ENCODE measurements at regions not wholly inside any gene's neighbourhood (a gene's known extent, or its start where the extent isn't known, plus 50 kb on each side); places are given as distances from the start of the nearest gene placed in this dataset.
"Not testable (repeated sequence)": the region's sequence is repeated elsewhere in the genome, so short reads cannot be mapped to it uniquely, and the experiment has no call there.

DNA sequence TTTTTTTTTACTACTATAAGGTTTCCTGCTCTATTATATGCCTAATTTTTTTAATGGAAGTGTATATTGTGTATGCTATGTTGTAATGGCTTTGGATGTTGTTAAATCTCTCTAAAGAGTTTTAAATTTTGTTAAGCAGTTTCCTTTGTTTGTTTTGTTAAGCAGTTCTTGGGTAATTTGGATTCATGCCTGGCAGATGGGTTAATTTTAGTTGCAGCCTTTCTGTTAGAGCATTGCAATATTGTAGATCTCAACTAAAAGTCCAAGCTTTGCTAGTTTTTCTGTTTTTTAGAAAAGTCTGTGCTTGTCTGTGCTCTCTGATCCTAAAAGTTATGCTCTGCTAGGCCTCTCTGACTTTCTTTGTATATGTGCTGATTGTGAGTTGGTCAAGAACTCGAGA is 1229.0 kb upstream of the NRXN1 start:
- H3K4me3 Mint-ChIP-seq, result no peak overlapping the region
- DNase-seq (no peak), ATAC-seq (no peak)
- H3K27ac Mint-ChIP-seq, result no peak overlapping the region
- H3K9me3 Mint-ChIP-seq, result peaks cover 0 to 27% (median 4%) of the 10 kb centered on the region in 9 donors
- no peaks in the 10 kb centered on the region for H3K27me3 Mint-ChIP-seq
- H3K4me1 Mint-ChIP-seq, result no peaks in the 10 kb centered on the region
- no peaks in the 10 kb centered on the region for H3K36me3 Mint-ChIP-seq
- POLR2A ChIA-PET, result no interaction called here

DNA sequence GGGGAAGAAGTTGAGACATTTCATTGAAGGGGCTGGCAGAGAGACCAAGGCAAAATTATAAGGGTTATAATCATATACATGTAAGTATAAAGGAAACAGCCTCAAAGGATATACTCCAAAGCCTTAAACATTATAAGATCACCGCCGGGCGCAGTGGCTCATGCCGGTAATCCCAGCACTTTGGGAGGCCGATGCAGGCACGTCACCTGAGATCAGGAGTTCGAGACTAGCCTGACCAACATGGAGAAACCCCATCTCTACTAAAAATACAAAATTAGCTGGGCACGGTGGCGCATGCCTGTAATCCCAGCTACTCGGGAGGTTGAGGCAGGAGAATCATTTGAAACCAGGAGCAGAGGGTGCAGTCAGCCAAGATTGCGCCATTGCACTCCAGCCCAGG is 1227.0 kb upstream of the NRXN1 start:
- H3K4me3 Mint-ChIP-seq, H3K27me3 Mint-ChIP-seq, H3K4me1 Mint-ChIP-seq, H3K27ac Mint-ChIP-seq, ATAC-seq, DNase-seq, POLR2A ChIA-PET, H3K36me3 Mint-ChIP-seq: not testable (repeated sequence)
- peaks cover 0 to 29% (median 5%) of the 10 kb centered on the region in 9 donors for H3K9me3 Mint-ChIP-seq

DNA sequence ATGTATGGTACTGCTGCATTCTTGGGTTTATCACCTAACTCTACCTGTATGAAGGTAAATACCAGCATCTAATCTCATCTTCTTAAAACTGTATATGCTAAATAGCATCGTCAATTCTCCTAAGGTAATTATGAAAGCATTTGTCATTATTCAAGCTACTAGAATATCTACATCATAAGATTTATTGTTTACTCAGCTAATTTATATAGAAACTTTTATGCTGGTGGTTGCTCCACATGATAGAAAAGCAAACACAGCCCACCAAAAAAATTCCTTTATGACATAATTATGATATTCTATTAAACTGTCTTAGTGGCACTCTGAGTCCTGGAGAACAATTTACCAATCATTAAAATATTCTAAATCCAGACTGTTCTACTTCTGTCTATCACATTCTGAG is 1226.1 kb upstream of the NRXN1 start:
- DNase-seq, result no peak
- POLR2A ChIA-PET, result no interaction called here
- H3K27ac Mint-ChIP-seq, result no peak overlapping the region
- H3K4me1 Mint-ChIP-seq, result no peaks in the 10 kb centered on the region
- no peaks in the 10 kb centered on the region for H3K27me3 Mint-ChIP-seq
- no peaks in the 10 kb centered on the region for H3K36me3 Mint-ChIP-seq
- H3K4me3 Mint-ChIP-seq, result no peak overlapping the region
- no peak for ATAC-seq
- H3K9me3 Mint-ChIP-seq, result peaks cover 0 to 27% (median 5%) of the 10 kb centered on the region in 9 donors

DNA sequence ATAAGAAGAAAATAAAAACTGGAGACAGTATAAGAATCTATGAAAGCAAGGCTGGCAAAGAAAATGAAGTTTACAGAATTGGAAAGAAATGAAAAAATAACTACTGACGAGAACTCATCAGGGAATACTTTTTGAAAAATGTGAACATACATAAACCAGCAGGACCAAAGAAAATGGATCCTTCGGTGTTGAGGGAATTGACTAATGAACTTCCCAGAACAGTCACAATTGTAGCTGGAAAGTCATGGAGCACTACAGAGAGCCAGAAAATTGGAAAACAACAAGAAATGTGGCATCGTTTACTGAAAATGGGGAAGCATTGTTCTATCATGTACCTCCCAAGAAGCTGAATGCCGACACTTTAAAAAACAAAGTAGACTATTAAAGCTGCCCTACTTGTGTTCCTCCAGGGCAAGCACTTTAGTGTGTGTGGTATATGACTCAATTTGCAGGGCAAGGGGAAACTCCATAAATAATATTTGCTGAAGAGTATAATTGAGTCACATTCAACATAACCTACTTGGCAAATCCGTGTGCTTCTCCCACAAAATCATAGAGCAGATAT is 1221.6 kb upstream of the NRXN1 start:
- Mint-ChIP-seq H3K4me3 (no peak overlapping the region), H3K4me1 (no peaks in the 10 kb centered on the region), H3K9me3 (peaks cover 0 to 26% (median 5%) of the 10 kb centered on the region in 9 donors), H3K27ac (no peak overlapping the region), H3K27me3 (no peaks in the 10 kb centered on the region), H3K36me3 (no peaks in the 10 kb centered on the region)
- DNase-seq (no peak), ATAC-seq (no peak)
- POLR2A ChIA-PET, result no interaction called here

DNA sequence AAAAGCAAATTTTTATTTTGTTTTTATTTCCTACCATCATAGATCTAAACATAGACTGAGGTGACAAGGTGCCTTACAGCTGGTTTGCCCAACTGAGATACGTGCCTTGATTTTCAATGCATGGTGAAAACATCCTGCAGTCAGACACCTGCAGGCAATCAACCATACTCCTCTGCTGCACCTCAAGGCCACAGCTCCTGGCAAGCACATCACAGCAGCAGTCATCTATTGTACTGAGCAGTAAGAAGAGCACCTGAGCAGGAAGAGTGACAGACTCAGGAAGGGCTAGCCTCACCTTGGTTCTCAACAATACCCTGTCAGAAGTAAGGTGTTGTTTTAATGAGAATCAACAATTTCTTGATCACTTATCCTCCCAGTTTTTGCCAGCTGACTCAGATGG is 1206.8 kb upstream of the NRXN1 start:
- Mint-ChIP-seq H3K27me3 (no peaks in the 10 kb centered on the region), H3K27ac (no peak overlapping the region), H3K36me3 (no peaks in the 10 kb centered on the region), H3K9me3 (peaks cover 3 to 22% (median 9%) of the 10 kb centered on the region in 9 donors), H3K4me3 (no peak overlapping the region), H3K4me1 (no peaks in the 10 kb centered on the region)
- DNase-seq, result no peak
- ATAC-seq, result no peak
- POLR2A ChIA-PET, result no interaction called here

DNA sequence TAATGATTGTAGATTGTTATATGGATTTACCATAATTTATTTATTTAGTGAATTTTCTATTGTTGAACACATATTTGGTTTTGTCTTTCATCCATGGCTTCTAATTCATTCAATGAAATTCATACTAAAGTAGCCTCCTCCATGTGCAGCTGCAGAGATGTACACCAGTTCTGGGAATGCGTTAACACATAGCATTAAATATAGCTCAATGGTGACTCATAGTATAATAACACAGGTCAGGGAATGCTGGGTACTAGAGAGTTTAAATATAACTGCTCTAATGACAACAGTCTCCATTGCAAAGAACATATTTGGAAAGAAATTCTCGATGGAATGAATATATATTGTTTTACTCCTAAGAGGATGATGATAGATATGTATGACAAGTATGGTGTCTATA is 1190.2 kb upstream of the NRXN1 start:
- Mint-ChIP-seq H3K4me3 (no peak overlapping the region), H3K27ac (no peak overlapping the region), H3K9me3 (peaks cover 0 to 36% (median 7%) of the 10 kb centered on the region in 9 donors), H3K27me3 (no peaks in the 10 kb centered on the region), H3K4me1 (no peaks in the 10 kb centered on the region), H3K36me3 (no peaks in the 10 kb centered on the region)
- no peak for DNase-seq
- POLR2A ChIA-PET, result no interaction called here
- ATAC-seq, result no peak

DNA sequence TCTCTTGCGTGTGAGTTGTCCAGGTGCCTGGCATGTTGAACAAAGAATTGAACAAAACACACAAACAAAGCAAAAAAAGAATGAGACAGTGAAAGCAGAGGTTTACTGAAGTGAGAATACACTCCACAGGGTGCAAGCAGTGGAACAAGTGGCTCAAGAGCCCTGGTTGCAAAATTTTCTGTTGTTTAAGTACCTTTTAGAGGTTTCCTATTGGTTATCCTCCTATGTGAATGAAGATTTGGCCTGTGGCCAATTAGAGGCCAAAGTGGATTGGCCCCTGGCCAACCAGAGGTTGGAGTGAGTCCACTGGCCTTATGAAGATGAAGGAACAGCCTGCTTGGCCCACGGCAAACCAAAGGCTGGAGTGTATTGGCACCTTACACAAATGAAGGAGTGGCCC is 1188.5 kb upstream of the NRXN1 start:
- ATAC-seq, result no peak

DNA sequence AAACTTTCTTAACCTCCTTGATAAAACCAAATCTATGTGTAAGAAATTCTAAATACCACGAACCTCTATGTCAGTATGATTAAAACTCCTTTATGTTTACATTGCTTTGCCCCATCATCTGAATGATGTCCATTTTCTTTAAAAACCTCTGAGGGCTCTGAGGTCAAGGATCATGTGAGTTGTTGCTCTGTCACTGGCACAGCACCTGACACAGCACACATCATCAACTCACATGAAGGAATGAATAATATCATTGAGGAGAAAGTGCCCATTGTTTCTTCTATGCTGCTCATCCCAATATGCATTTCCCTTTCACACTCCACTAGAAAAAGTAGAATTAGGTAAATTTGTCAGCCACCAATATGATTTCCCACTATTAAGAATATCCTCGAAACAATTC is 1178.7 kb upstream of the NRXN1 start:
- Mint-ChIP-seq H3K27ac (no peak overlapping the region), H3K4me3 (no peak overlapping the region), H3K9me3 (peaks cover 0 to 22% (median 5%) of the 10 kb centered on the region in 9 donors), H3K27me3 (no peaks in the 10 kb centered on the region), H3K4me1 (no peaks in the 10 kb centered on the region), H3K36me3 (no peaks in the 10 kb centered on the region)
- ATAC-seq (no peak), DNase-seq (no peak)
- POLR2A ChIA-PET, result no interaction called here

More for the DNA sequence above, 1188.5 kb upstream of the NRXN1 start:
- Mint-ChIP-seq H3K36me3 (no peaks in the 10 kb centered on the region), H3K9me3 (peaks cover 0 to 24% (median 8%) of the 10 kb centered on the region in 9 donors), H3K27me3 (no peaks in the 10 kb centered on the region), H3K4me1 (no peaks in the 10 kb centered on the region), H3K4me3 (no peak overlapping the region), H3K27ac (no peak overlapping the region)
- DNase-seq, result no peak
- POLR2A ChIA-PET, result no interaction called here

DNA sequence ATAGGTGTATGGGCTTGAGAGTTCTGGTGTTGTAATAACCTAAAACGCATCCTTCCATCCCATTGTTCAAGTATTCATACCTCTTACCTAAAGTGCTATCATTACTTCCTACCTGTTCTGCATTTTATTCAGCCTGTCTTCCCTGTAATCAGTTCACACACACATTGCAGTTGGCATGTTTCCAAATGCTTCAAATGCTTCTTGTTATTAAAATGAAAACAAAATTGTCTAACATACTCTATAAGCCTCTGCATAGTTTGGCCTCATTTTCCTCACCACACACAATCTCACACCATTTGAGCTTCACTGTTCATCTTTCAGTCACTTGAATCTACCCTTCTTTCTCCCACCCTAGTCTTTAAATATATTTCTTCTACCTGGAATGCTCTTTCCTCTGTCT is 1178.2 kb upstream of the NRXN1 start:
- H3K4me3 Mint-ChIP-seq, result no peak overlapping the region
- peaks cover 0 to 22% (median 5%) of the 10 kb centered on the region in 9 donors for H3K9me3 Mint-ChIP-seq
- no peaks in the 10 kb centered on the region for H3K4me1 Mint-ChIP-seq
- POLR2A ChIA-PET, result no interaction called here
- no peak overlapping the region for H3K27ac Mint-ChIP-seq
- DNase-seq (no peak), ATAC-seq (no peak)
- no peaks in the 10 kb centered on the region for H3K36me3 Mint-ChIP-seq
- H3K27me3 Mint-ChIP-seq, result no peaks in the 10 kb centered on the region

DNA sequence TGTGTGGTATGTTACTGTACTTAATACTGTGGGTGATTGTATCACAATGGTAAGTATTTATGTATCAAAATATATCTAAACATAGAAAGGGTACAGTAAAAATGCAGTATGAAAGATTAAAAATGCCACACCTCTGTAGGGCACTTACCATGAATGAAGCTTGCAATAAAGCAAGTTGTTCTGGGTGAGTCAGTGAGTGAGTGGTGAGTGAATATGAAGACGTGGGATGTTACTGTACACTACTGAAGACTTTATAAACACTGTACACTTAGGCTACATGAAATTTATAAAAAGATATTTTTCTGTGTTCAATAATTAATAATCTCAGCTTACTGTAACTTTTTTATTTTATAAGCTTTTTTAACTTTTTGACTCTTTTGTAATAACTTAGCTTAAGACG is 1162.4 kb upstream of the NRXN1 start:
- Mint-ChIP-seq H3K9me3 (peaks cover 0 to 12% (median 4%) of the 10 kb centered on the region in 9 donors), H3K27ac (no peak overlapping the region), H3K4me3 (no peak overlapping the region), H3K36me3 (peaks cover 0 to under 1% (median 0%) of the 10 kb centered on the region in 3 donors), H3K27me3 (no peaks in the 10 kb centered on the region), H3K4me1 (no peaks in the 10 kb centered on the region)
- no peak for ATAC-seq
- DNase-seq, result no peak
- POLR2A ChIA-PET, result no interaction called here

DNA sequence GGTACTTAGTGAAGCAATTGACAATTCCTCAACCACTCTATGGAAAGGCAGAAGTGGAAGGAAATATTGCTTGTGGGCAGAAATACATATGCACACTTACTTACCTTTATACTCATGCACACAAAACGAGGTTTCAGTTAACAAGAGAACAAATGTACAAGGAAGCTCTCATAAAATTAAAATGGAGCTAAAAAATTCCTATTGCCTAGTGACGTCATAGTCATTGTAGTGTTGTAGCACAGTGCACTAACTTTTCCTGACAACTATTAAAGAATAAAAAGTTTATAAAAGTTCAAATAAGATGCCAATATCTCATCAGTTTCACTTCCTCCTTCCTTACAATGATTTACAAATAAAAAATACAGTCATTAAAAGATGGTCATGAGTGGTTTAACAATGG is 1161.9 kb upstream of the NRXN1 start:
- POLR2A ChIA-PET, result no interaction called here
- ATAC-seq (no peak), DNase-seq (no peak)
- Mint-ChIP-seq H3K4me3 (no peak overlapping the region), H3K36me3 (no peaks in the 10 kb centered on the region), H3K27me3 (no peaks in the 10 kb centered on the region), H3K9me3 (peaks cover 0 to 11% (median 5%) of the 10 kb centered on the region in 9 donors), H3K4me1 (no peaks in the 10 kb centered on the region), H3K27ac (no peak overlapping the region)

DNA sequence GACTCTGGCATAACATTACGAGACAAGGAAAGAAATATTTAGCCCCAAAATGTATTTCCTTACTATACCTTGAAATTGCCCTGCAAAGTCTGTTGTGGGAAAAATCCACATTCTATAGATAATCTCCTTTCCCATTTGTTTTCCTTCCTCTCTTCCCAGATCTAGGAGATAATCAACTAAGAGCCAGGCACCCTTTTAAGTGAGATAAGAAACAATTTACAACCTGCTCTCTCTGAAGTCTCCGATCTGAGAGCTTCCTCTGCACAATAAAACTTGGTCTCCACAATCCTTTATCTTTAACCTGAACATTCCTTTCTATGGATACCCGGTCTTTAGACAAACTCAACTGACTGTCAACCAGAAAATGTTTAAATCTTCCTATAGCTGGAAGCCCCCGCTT is 1160.7 kb upstream of the NRXN1 start:
- POLR2A ChIA-PET, result no interaction called here
- Mint-ChIP-seq H3K4me3 (no peak overlapping the region), H3K27me3 (no peaks in the 10 kb centered on the region), H3K9me3 (peaks cover 0 to 11% (median 5%) of the 10 kb centered on the region in 9 donors), H3K27ac (no peak overlapping the region), H3K36me3 (no peaks in the 10 kb centered on the region), H3K4me1 (no peaks in the 10 kb centered on the region)
- DNase-seq (no peak), ATAC-seq (no peak)

DNA sequence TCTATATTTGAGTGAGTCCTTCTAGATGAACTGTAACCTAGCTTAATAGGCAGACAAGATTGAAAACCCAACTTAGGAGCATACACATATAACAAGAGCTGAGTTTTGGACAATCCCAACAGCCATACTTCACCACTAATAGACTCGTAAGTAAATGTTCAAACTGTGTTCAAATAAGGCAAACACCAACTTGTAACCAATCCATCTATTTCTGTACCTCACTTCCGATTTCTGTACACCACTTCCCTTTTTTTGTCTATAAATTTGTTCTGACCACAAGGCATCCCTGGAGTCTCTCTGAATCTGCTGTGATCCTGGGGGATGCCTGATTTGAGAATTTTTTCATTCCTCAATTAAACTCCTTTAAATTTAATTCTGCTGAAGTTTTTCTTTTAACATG is 1149.1 kb upstream of the NRXN1 start:
- no peak overlapping the region for H3K4me3 Mint-ChIP-seq

DNA sequence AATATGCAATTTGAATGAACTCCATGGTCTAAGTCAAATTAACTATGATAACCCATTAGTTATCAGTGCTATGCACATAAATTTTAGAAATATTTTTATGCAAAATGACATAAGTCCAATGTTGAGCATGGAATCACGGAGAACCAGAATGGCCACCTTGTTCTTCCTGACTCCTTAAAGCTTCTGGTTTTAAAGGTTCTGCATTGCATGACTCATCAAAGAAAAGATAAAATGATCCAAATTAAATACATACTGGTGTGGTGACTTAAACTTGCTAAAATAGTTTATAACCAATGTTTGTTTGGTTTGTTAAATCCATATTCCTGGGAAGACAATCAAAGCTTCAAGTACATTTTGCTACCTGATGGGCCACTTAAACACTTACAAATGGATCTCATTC is 1146.9 kb upstream of the NRXN1 start:
- POLR2A ChIA-PET, result no interaction called here
- no peak overlapping the region for H3K27ac Mint-ChIP-seq
- H3K36me3 Mint-ChIP-seq, result no peaks in the 10 kb centered on the region
- H3K27me3 Mint-ChIP-seq, result no peaks in the 10 kb centered on the region
- H3K9me3 Mint-ChIP-seq, result peaks cover 0 to 22% (median 10%) of the 10 kb centered on the region in 9 donors
- no peaks in the 10 kb centered on the region for H3K4me1 Mint-ChIP-seq
- no peak overlapping the region for H3K4me3 Mint-ChIP-seq
- no peak for ATAC-seq
- no peak for DNase-seq

More for the DNA sequence above, 1149.1 kb upstream of the NRXN1 start:
- ATAC-seq (no peak), DNase-seq (no peak)
- Mint-ChIP-seq H3K4me1 (no peaks in the 10 kb centered on the region), H3K9me3 (peaks cover 4 to 19% (median 8%) of the 10 kb centered on the region in 9 donors), H3K36me3 (no peaks in the 10 kb centered on the region), H3K27ac (no peak overlapping the region), H3K27me3 (no peaks in the 10 kb centered on the region)
- POLR2A ChIA-PET, result no interaction called here

Data from naive thymus-derived CD8-positive, alpha-beta T cell (primary cell).